OCI-LY1 (cell line): ENCODE measurements at regions not wholly inside any gene's neighbourhood (a gene's known extent, or its start where the extent isn't known, plus 50 kb on each side); places are given as distances from the start of the nearest gene placed in this dataset.

Experiments
- EZH2 ChIP-seq: fragments of 200-600 bp; sonication (generic), shearing (Covaris generic); IDR thresholded peaks from 2 replicates; pipeline ENCODE4 v1.8.0; 2017; ENCODE audit warnings: borderline replicate concordance, mixed run types, mild to moderate bottlenecking, antibody characterized with exemption, low read length, moderate library complexity, mixed read lengths
- TF ChIP-seq, protein P1 (sequence below): fragments of 200-600 bp; sonication (generic), shearing (Covaris generic); IDR thresholded peaks from 2 replicates; pipeline ENCODE4 v1.5.1; 2017; ENCODE audit warnings: mild to moderate bottlenecking, antibody characterized with exemption, low read length, moderate library complexity, mixed read lengths

GRCh38 chr1:101105877-101106276 lies 80.3 kb upstream of the DPH5 start:
- TF ChIP-seq, protein P1, sequence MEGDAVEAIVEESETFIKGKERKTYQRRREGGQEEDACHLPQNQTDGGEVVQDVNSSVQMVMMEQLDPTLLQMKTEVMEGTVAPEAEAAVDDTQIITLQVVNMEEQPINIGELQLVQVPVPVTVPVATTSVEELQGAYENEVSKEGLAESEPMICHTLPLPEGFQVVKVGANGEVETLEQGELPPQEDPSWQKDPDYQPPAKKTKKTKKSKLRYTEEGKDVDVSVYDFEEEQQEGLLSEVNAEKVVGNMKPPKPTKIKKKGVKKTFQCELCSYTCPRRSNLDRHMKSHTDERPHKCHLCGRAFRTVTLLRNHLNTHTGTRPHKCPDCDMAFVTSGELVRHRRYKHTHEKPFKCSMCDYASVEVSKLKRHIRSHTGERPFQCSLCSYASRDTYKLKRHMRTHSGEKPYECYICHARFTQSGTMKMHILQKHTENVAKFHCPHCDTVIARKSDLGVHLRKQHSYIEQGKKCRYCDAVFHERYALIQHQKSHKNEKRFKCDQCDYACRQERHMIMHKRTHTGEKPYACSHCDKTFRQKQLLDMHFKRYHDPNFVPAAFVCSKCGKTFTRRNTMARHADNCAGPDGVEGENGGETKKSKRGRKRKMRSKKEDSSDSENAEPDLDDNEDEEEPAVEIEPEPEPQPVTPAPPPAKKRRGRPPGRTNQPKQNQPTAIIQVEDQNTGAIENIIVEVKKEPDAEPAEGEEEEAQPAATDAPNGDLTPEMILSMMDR, result no peak
- TF ChIP-seq EZH2, result no peak
